ENCODE measurements at regions not wholly inside any gene's neighbourhood (a gene's known extent, or its start where the extent isn't known, plus 50 kb on each side); places are given as distances from the start of the nearest gene placed in this dataset.
"Not testable (repeated sequence)": the region's sequence is repeated elsewhere in the genome, so short reads cannot be mapped to it uniquely, and the experiment has no call there.

- Histone ChIP-seq H3K27me3 (ENCODE audit: control insufficient read depth, insufficient read depth, low read length, poor library complexity, severe bottlenecking) (no peaks in the 10 kb centered on the region), H3K4me1 (ENCODE audit: control insufficient read depth, insufficient read depth, low read length) (peaks cover 7% of the 10 kb centered on the region), H3K36me3 (ENCODE audit: control insufficient read depth, insufficient read depth, low read length) (no peaks in the 10 kb centered on the region), H3K4me3 (ENCODE audit: insufficient read depth, low read depth, low read length) (no peak overlapping the region), H3K27ac (ENCODE audit: insufficient read depth, low read depth, low read length, poor library complexity, severe bottlenecking) (no peak overlapping the region), H3K9me3 (ENCODE audit: control insufficient read depth, low read length) (no peaks in the 10 kb centered on the region)
- WGBS, 2 experiments: 87 to 92% methylated on average over 3 to 4 of the region's 4 CpGs
These were observed 65.4 kb upstream of the DNAJC10 start for GRCh38 chr2:182650704-182651103.

- no peaks in the 10 kb centered on the region for H3K9me3 ChIP-seq (ENCODE audit: control insufficient read depth, low read length)
- H3K27ac ChIP-seq (ENCODE audit: insufficient read depth, low read depth, low read length, poor library complexity, severe bottlenecking): no peak overlapping the region
- H3K27me3 ChIP-seq (ENCODE audit: control insufficient read depth, insufficient read depth, low read length, poor library complexity, severe bottlenecking): no peaks in the 10 kb centered on the region
- H3K36me3 ChIP-seq (ENCODE audit: control insufficient read depth, insufficient read depth, low read length): no peaks in the 10 kb centered on the region
- H3K4me3 ChIP-seq (ENCODE audit: insufficient read depth, low read depth, low read length): no peak overlapping the region
- H3K4me1 ChIP-seq (ENCODE audit: control insufficient read depth, insufficient read depth, low read length): peaks cover 11% of the 10 kb centered on the region
- WGBS, 2 experiments: 88 to 95% methylated on average over 6 of the region's 6 CpGs
These were observed 63.7 kb upstream of the DNAJC10 start for GRCh38 chr2:182652326-182652725.

GRCh38 chr2:182655750-182656149 lies 60.3 kb upstream of the DNAJC10 start:
- Histone ChIP-seq H3K36me3 (ENCODE audit: control insufficient read depth, insufficient read depth, low read length) (no peaks in the 10 kb centered on the region), H3K9me3 (ENCODE audit: control insufficient read depth, low read length) (no peaks in the 10 kb centered on the region), H3K4me1 (ENCODE audit: control insufficient read depth, insufficient read depth, low read length) (peaks cover 11% of the 10 kb centered on the region), H3K27ac (ENCODE audit: insufficient read depth, low read depth, low read length, poor library complexity, severe bottlenecking) (no peak overlapping the region), H3K4me3 (ENCODE audit: insufficient read depth, low read depth, low read length) (no peak overlapping the region), H3K27me3 (ENCODE audit: control insufficient read depth, insufficient read depth, low read length, poor library complexity, severe bottlenecking) (no peaks in the 10 kb centered on the region)
- WGBS, 2 experiments: 29 to 46% methylated on average over 1 of the region's 1 CpG

GRCh38 chr2:182664212-182664611 lies 51.8 kb upstream of the DNAJC10 start:
- Histone ChIP-seq H3K27me3 (ENCODE audit: control insufficient read depth, insufficient read depth, low read length, poor library complexity, severe bottlenecking) (no peaks in the 10 kb centered on the region), H3K27ac (ENCODE audit: insufficient read depth, low read depth, low read length, poor library complexity, severe bottlenecking) (no peak overlapping the region), H3K9me3 (ENCODE audit: control insufficient read depth, low read length) (no peaks in the 10 kb centered on the region), H3K4me1 (ENCODE audit: control insufficient read depth, insufficient read depth, low read length) (no peaks in the 10 kb centered on the region), H3K4me3 (ENCODE audit: insufficient read depth, low read depth, low read length) (no peak overlapping the region), H3K36me3 (ENCODE audit: control insufficient read depth, insufficient read depth, low read length) (no peaks in the 10 kb centered on the region)
- WGBS, 2 experiments: 100% methylated on average over 1 of the region's 1 CpG

GRCh38 chr2:182665500-182665899 lies 50.6 kb upstream of the DNAJC10 start:
- WGBS, 2 experiments: 76 to 81% methylated on average over 2 to 3 of the region's 3 CpGs

More at GRCh38 chr2:182665500-182665899, 50.6 kb upstream of the DNAJC10 start:
- not testable (repeated sequence) for H3K27me3 ChIP-seq (ENCODE audit: control insufficient read depth, insufficient read depth, low read length, poor library complexity, severe bottlenecking); H3K36me3 ChIP-seq (ENCODE audit: control insufficient read depth, insufficient read depth, low read length); H3K4me1 ChIP-seq (ENCODE audit: control insufficient read depth, insufficient read depth, low read length); H3K9me3 ChIP-seq (ENCODE audit: control insufficient read depth, low read length); H3K4me3 ChIP-seq (ENCODE audit: insufficient read depth, low read depth, low read length); H3K27ac ChIP-seq (ENCODE audit: insufficient read depth, low read depth, low read length, poor library complexity, severe bottlenecking)

All from ectodermal cell (in vitro differentiated cells).